ENCODE measurements at regions not wholly inside any gene's neighbourhood (a gene's known extent, or its start where the extent isn't known, plus 50 kb on each side); places are given as distances from the start of the nearest gene placed in this dataset.

DNA sequence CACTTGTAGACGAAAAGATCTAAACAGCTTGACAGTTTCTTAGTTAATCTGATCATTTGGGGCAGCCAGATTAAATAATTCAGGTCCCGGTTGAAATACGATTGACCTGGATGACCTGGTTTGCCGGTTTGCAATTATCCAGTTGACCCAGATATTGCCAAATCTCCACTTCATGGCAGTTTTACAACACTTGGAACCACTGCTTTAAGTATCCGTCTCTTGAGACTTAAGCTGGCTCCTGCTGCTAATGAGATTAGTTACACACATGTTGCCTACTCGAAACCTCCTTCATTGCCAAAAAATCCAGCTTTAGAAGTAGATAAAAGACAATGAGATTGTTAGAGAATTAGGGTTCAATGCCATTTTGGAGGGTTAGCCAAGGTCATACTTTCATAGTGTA, 136.2 kb upstream of the HAPLN1 start:
- TF ChIP-seq, protein P1, sequence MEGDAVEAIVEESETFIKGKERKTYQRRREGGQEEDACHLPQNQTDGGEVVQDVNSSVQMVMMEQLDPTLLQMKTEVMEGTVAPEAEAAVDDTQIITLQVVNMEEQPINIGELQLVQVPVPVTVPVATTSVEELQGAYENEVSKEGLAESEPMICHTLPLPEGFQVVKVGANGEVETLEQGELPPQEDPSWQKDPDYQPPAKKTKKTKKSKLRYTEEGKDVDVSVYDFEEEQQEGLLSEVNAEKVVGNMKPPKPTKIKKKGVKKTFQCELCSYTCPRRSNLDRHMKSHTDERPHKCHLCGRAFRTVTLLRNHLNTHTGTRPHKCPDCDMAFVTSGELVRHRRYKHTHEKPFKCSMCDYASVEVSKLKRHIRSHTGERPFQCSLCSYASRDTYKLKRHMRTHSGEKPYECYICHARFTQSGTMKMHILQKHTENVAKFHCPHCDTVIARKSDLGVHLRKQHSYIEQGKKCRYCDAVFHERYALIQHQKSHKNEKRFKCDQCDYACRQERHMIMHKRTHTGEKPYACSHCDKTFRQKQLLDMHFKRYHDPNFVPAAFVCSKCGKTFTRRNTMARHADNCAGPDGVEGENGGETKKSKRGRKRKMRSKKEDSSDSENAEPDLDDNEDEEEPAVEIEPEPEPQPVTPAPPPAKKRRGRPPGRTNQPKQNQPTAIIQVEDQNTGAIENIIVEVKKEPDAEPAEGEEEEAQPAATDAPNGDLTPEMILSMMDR (IDR thresholded peaks at IDR 0.05 in 2 of 3, conservative IDR thresholded peaks at IDR 0.05 in 1 of 3; ENCODE audit: control insufficient read depth in 2 of 3, extremely low read depth in 1 of 3, insufficient read depth in 1 of 3, low read depth in 3 of 3, low read length in 3 of 3), result no peak
- TF ChIP-seq, protein P2, sequence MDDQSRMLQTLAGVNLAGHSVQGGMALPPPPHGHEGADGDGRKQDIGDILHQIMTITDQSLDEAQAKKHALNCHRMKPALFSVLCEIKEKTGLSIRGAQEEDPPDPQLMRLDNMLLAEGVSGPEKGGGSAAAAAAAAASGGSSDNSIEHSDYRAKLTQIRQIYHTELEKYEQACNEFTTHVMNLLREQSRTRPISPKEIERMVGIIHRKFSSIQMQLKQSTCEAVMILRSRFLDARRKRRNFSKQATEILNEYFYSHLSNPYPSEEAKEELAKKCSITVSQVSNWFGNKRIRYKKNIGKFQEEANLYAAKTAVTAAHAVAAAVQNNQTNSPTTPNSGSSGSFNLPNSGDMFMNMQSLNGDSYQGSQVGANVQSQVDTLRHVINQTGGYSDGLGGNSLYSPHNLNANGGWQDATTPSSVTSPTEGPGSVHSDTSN (IDR thresholded peaks at IDR 0.05; ENCODE audit: insufficient replicate concordance, low read depth, low read length), result no peak
- TF ChIP-seq, protein P3, sequence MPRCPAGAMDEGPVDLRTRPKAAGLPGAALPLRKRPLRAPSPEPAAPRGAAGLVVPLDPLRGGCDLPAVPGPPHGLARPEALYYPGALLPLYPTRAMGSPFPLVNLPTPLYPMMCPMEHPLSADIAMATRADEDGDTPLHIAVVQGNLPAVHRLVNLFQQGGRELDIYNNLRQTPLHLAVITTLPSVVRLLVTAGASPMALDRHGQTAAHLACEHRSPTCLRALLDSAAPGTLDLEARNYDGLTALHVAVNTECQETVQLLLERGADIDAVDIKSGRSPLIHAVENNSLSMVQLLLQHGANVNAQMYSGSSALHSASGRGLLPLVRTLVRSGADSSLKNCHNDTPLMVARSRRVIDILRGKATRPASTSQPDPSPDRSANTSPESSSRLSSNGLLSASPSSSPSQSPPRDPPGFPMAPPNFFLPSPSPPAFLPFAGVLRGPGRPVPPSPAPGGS (IDR thresholded peaks at IDR 0.05; ENCODE audit: borderline replicate concordance, insufficient read depth, low read depth, low read length, poor library complexity, severe bottlenecking), result no peak
- no peak for TF ChIP-seq ZNF384 (IDR thresholded peaks at IDR 0.05; ENCODE audit: borderline replicate concordance, low read depth, low read length)
